NB4 (cell line): ENCODE measurements at regions not wholly inside any gene's neighbourhood (a gene's known extent, or its start where the extent isn't known, plus 50 kb on each side); places are given as distances from the start of the nearest gene placed in this dataset.

Experiments
- CTCF ChIP-seq: IDR thresholded peaks from one replicate; pipeline ENCODE4 v1.5.1; 2012; ENCODE audit warnings: low read depth, low read length
- POLR2A ChIP-seq: IDR thresholded peaks from 2 replicates; pipeline ENCODE4 v1.6.1; 2011; ENCODE audit warnings: mild to moderate bottlenecking; ENCODE audit not compliant: insufficient read length; ENCODE audit errors: extremely low read depth

- TF ChIP-seq CTCF: no peak
- no peak for TF ChIP-seq POLR2A
Measured at GRCh38 chr9:115276621-115277020, 158.7 kb upstream of the TNC start.
